Cardiac fibroblast (primary cell): ENCODE measurements at regions not wholly inside any gene's neighbourhood (a gene's known extent, or its start where the extent isn't known, plus 50 kb on each side); places are given as distances from the start of the nearest gene placed in this dataset.

ENCODE experiments used
- DNase-seq, 2 donors: peaks; one replicate each; pipeline versions ENCODE4 v3.0.0 to v3.0.0-alpha.2; 2010; ENCODE audit warnings: low read depth in 2 of 2
- H3K4me3 ChIP-seq, 2 donors: replicated peaks in 1 of 2; 1 replicate in 1 of 2; 2 replicates in 1 of 2; pipeline ENCODE4 v1.5.1; 2011; ENCODE audit warnings: low read depth in 2 of 2, low read length in 2 of 2, mild to moderate bottlenecking in 2 of 2, moderate library complexity in 1 of 2
- TF ChIP-seq, protein P1 (sequence below): IDR thresholded peaks from one replicate; pipeline ENCODE4 v1.5.1; 2011; ENCODE audit warnings: low read depth, mild to moderate bottlenecking, low read length, inconsistent platforms

DNA sequence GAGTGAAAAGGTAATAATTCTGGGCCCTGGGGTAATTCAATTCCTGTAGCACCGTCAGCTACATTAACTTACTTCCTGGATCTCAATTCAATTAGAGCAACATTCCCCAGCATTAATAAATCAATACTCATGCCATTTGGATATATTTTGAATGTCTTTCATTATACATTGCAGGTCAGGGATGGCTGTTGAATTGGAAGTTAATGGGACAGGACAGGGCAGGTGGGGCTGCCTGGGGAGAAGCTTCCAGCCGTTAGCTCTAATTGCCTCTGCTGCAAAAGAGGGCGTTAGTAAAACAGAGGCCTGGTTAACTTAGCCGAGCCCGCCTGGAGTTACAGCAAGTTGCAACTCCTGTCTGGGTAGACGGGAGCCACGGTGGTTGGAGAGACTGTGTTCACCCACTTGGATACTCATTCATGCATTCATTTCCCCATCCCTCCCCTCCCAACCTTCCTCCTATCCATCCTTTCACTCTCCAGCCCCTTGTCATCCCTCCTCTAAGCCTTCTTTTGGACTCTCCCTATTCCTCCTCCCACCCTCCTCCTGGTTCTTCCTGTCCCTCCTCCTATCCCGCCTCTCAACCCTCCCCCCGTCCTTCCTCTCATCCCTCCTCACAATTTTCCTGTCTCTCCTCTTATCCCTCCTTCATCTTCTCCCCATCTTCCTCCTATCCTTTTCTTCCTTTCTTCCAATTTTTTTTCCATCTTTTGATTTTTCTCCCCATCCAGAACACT, 137.6 kb upstream of the RUNX3 start:
- no peak overlapping the region for H3K4me3 ChIP-seq
- TF ChIP-seq, protein P1, sequence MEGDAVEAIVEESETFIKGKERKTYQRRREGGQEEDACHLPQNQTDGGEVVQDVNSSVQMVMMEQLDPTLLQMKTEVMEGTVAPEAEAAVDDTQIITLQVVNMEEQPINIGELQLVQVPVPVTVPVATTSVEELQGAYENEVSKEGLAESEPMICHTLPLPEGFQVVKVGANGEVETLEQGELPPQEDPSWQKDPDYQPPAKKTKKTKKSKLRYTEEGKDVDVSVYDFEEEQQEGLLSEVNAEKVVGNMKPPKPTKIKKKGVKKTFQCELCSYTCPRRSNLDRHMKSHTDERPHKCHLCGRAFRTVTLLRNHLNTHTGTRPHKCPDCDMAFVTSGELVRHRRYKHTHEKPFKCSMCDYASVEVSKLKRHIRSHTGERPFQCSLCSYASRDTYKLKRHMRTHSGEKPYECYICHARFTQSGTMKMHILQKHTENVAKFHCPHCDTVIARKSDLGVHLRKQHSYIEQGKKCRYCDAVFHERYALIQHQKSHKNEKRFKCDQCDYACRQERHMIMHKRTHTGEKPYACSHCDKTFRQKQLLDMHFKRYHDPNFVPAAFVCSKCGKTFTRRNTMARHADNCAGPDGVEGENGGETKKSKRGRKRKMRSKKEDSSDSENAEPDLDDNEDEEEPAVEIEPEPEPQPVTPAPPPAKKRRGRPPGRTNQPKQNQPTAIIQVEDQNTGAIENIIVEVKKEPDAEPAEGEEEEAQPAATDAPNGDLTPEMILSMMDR = no peak
- DNase-seq = no peak

DNA sequence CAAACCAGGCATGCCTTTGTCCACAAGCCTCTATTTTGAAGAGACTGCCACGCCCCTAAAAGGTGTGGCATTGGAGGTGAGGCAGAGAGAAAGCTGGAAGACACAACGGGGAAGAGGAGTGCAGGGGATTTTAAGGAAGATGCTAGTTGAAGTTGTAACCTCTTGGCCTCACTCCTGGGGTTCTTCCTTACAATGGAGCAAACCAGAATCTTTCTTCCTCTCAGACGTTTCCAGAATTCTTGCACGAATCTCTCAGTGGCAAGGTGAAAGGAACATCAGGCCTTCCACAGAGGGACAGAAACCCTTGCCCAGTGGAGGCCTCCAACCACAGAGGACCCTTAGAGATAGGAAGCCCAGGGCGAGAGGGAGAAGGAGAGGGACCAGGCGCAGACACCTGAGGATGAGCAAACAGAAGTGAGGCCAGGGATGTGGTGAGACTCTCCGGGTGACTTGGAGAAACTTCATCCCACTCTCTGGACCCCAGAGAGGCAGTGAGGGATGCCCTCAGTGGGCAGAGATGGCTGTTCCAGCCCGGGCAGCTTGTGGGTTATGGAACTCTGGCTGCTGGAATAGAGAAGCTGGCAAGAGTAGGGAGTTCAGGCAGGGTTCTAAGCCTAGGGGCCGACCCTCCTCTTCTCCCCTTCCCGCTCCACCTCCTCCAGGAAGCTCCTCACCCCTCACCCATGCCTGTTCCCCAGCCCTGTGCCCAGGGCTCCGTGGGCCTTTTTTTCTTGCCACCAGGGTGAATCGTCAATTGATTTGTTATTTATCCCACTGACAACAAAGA, 136.8 kb upstream of the RUNX3 start:
- TF ChIP-seq, protein P1 = no peak
- no peak for DNase-seq
- H3K4me3 ChIP-seq = no peak overlapping the region

DNA sequence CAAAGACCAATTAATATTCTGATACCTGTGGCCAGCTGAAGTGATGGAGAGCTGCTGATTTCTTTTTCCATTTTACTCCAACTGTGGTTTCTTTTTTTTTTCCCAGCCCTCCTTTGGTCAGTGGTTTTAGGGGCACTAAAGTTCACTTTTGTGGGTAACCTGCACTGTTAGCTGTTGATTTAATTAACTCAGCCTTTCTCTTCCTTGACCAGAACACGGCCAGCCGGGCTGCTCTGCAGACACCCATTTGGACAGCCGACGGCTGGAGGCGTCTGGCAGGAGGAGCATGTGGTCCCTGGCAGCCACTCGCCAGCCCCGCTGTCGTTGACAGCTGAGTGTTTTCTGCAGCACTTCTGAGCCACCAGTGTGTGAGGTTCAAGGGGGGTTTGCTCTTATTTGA, 136.2 kb upstream of the RUNX3 start:
- H3K4me3 ChIP-seq = no peak overlapping the region
- peak in 1 of 2 donors; percentile 4 for DNase-seq

DNA sequence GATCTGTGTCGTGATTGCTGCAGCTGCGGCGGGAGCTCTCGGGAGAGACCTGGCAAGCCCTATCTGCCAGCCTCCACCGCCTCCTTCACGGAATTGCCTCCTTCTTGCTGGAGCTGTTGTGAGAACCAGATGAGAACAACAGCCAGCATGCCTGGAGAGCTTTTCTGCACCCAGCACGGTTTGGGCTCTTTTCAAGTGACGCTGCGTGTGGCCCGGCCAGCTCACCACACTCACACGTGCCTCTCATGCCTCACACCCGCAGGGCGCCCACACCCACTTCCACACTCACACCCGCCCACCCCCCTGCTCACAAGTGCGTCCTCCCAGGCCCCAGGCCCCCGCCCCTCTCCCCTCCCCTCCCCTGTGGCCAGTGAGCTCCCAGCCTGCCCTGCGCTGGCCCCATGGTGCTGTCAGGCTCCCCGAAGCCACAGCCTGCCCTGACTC, 135.7 kb upstream of the RUNX3 start:
- peak in 1 of 2 donors; percentile 23 for DNase-seq
- TF ChIP-seq, protein P1 = no peak
- H3K4me3 ChIP-seq = no peak overlapping the region

More for the DNA sequence above, 136.2 kb upstream of the RUNX3 start:
- TF ChIP-seq, protein P1 = no peak

DNA sequence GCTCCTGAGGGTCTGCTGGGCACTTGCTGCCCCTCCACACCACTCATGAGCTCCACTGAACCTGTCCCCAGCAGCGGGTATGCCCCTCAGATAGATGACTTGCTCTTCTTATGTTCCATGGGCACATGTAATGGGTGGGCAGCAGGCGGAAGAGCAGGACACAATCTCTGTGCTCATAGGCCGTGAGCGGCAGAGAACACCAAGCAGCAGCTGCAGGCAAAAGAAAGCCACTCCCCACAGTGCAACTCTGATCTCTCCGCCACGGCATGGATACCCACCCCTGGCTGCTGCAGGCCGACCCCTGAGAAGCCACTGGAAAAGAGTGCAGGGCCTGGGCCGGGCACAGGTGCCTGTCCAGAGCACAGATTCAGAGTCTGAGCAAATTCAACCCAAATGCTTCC, 135.2 kb upstream of the RUNX3 start:
- no peak for DNase-seq
- TF ChIP-seq, protein P1 = no peak
- no peak overlapping the region for H3K4me3 ChIP-seq

DNA sequence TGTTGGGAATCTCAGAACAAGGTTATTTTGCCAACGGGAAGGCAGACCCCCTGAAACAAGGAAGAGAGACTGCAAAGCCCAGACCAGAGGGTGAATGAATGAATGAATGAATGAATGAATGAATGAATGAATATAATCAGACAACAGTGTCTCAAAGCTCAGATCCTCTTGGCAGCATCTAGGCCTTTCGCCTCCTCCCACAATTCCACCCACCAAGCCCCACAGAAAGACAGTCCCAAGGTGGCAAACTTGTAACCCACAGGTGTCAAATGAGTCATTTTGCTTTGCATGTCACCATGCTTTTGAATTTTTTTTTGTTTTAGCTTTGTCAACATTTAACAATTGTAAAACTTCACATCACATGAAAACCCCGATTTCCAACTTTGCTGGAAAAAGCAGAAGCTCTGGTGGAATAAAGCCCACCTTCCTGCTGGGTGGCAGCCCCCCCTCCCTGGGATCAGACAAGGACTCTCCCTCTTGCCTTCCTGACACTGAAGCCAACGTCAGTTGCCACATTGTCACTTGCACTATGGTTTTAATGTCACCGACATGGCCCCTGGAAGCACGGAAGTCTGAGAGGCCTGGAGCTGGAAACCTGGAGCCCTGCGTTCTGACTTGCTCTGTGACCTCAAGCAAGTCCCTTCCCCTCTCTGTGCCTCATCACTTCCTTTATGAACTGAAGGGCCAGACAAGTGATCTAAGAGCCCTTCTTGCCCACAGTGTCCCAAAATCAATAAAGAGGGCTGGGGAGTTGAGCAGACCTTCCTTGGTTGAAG, 134.6 kb upstream of the RUNX3 start:
- TF ChIP-seq, protein P1 = no peak
- H3K4me3 ChIP-seq = no peak overlapping the region
- no peak for DNase-seq
